ENCODE measurements at regions not wholly inside any gene's neighbourhood (a gene's known extent, or its start where the extent isn't known, plus 50 kb on each side); places are given as distances from the start of the nearest gene placed in this dataset.

- ATAC-seq (ENCODE audit: low read depth) (no peak), DNase-seq (no peak)
- no peaks in the 10 kb centered on the region for H3K4me1 Mint-ChIP-seq
- H3K36me3 Mint-ChIP-seq (ENCODE audit: low read depth), result no peaks in the 10 kb centered on the region
- H3K9me3 Mint-ChIP-seq, result peaks cover 7% of the 10 kb centered on the region
- H3K4me3 Mint-ChIP-seq, result no peak overlapping the region
- TF ChIP-seq CTCF (IDR thresholded peaks at IDR 0.05), result no peak
- no peak overlapping the region for H3K27ac Mint-ChIP-seq
- no peaks in the 10 kb centered on the region for H3K27me3 Mint-ChIP-seq
- ChIA-PET CTCF (no interaction called here), POLR2A (no interaction called here)
- intact Hi-C loops (cut with micrococcal nuclease), result no loop called here
Observed at GRCh38 chr1:188903241-188903640, 1574.4 kb downstream of the BRINP3 start.

DNA sequence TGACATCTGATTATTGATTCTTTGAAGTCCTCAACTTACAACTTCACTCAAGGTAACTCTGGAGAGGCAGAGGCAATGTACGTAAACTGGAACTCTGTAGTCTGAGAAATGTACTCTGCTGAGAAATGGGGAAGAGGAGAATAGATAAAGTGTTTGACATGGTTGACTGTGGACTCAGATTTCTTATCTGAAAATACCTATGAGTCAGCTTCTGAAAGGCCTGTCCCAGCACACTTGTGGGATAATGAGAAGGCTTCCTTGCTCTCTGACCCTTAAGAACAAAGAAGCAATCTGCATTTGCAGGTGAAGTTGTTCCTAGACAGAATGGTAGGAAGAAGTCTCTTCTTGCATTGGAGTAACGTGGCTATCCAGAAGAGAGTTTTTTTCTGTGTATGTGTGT, 1573.5 kb downstream of the BRINP3 start:
- DNase-seq (no peak), ATAC-seq (ENCODE audit: low read depth) (no peak)
- Mint-ChIP-seq H3K4me1 (no peaks in the 10 kb centered on the region), H3K27me3 (no peaks in the 10 kb centered on the region), H3K4me3 (no peak overlapping the region), H3K27ac (no peak overlapping the region), H3K9me3 (peaks cover 7% of the 10 kb centered on the region), H3K36me3 (ENCODE audit: low read depth) (no peaks in the 10 kb centered on the region)
- ChIA-PET CTCF (no interaction called here), POLR2A (no interaction called here)
- intact Hi-C loops (cut with micrococcal nuclease), result no loop called here
- TF ChIP-seq CTCF (IDR thresholded peaks at IDR 0.05), result no peak

- ATAC-seq (ENCODE audit: low read depth) (no peak), DNase-seq (no peak)
- CTCF ChIA-PET, result no interaction called here
- TF ChIP-seq CTCF (IDR thresholded peaks at IDR 0.05), result no peak
- Mint-ChIP-seq H3K36me3 (ENCODE audit: low read depth) (no peaks in the 10 kb centered on the region), H3K27ac (no peak overlapping the region), H3K4me3 (no peak overlapping the region), H3K4me1 (no peaks in the 10 kb centered on the region), H3K9me3 (peaks cover 7% of the 10 kb centered on the region), H3K27me3 (no peaks in the 10 kb centered on the region)
- intact Hi-C loops (cut with micrococcal nuclease), result no loop called here
- POLR2A ChIA-PET, result no interaction called here
Observed at GRCh38 chr1:188906921-188907641, 1570.6 kb downstream of the BRINP3 start.

DNA sequence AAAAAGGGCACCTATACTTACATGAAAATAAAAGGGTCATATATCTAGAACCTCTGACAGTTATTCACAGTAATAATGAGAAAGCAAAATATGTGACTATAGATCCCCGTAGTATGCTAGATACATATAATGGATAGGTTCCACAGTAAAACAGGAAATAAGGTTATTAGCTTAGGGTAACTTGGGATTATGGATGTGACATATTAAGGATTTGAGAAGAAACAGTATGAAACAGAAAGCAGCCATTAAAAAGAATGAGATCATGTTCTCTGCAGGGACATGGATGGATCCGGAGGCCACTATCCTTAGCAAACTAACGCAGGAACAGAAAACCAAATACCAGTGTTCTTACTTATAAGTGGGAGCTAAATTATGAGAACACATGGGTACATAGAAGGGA, 1547.3 kb downstream of the BRINP3 start:
- intact Hi-C loops (cut with micrococcal nuclease), result no loop called here
- no peaks in the 10 kb centered on the region for H3K4me1 Mint-ChIP-seq
- no peak for TF ChIP-seq CTCF (IDR thresholded peaks at IDR 0.05)
- ChIA-PET CTCF (no interaction called here), POLR2A (no interaction called here)
- no peak for ATAC-seq (ENCODE audit: low read depth)
- no peak overlapping the region for H3K4me3 Mint-ChIP-seq
- H3K9me3 Mint-ChIP-seq, result no peaks in the 10 kb centered on the region
- no peaks in the 10 kb centered on the region for H3K36me3 Mint-ChIP-seq (ENCODE audit: low read depth)
- H3K27ac Mint-ChIP-seq, result no peak overlapping the region
- H3K27me3 Mint-ChIP-seq, result no peaks in the 10 kb centered on the region
- no peak for DNase-seq

GRCh38 chr1:188931506-188931905, 1546.2 kb downstream of the BRINP3 start:
- no peak for DNase-seq
- H3K27me3 Mint-ChIP-seq, result no peaks in the 10 kb centered on the region
- H3K36me3 Mint-ChIP-seq (ENCODE audit: low read depth), result no peaks in the 10 kb centered on the region
- H3K4me3 Mint-ChIP-seq, result no peak overlapping the region
- ChIA-PET POLR2A (no interaction called here), CTCF (no interaction called here)
- no peaks in the 10 kb centered on the region for H3K4me1 Mint-ChIP-seq
- intact Hi-C loops (cut with micrococcal nuclease), result no loop called here
- no peak for ATAC-seq (ENCODE audit: low read depth)
- no peak overlapping the region for H3K27ac Mint-ChIP-seq
- no peaks in the 10 kb centered on the region for H3K9me3 Mint-ChIP-seq
- no peak for TF ChIP-seq CTCF (IDR thresholded peaks at IDR 0.05)

Measured in activated B cell treated with CpG ODN at 0.5 μM for 24 hours (primary cell).